ENCODE measurements at regions not wholly inside any gene's neighbourhood (a gene's known extent, or its start where the extent isn't known, plus 50 kb on each side); places are given as distances from the start of the nearest gene placed in this dataset.

- peak; percentile 27 for DNase-seq (ENCODE audit: low read depth)
These were observed 652.3 kb upstream of the FTMT start for GRCh38 chr5:121199216-121199999.

DNA sequence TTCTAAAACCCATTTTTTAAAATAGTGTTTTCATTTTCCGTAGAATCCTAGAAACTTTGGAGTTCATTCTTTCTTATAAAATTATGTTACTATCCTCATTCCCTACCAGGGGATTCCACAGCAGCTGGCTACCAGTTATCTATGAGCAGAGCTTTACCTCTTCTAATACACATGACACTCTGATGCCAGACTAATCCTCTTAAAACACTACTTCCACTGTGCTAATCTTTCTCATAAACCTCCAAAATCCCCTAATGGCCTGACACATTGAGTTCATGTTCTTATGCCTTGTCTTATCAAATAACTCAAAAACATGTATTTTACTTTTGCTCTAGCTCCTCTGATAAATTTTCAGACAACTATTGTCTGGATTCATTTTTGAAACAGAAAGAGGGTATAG lies 633.6 kb upstream of the FTMT start:
- DNase-seq (ENCODE audit: low read depth) = no peak

DNA sequence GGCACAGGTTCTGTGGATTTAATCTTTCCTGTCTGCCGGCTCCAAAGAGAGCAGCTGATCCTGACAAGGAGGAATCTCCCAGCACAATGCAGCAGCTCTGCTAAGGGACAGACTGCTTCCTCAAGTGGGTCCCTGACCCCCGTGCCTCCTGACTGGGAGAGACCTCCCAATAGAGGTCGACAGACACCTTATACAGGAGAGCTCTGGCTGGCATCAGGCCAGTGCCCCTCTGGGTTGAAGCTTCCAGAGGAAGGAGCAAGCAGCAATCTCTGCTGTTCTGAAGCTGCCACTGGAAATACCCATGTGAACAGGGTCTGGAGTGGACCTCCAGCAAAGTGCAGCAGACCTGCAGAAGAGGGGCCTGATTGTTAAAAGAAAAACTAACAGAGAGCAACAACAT lies 630.2 kb upstream of the FTMT start:
- no peak for DNase-seq (ENCODE audit: low read depth)

DNA sequence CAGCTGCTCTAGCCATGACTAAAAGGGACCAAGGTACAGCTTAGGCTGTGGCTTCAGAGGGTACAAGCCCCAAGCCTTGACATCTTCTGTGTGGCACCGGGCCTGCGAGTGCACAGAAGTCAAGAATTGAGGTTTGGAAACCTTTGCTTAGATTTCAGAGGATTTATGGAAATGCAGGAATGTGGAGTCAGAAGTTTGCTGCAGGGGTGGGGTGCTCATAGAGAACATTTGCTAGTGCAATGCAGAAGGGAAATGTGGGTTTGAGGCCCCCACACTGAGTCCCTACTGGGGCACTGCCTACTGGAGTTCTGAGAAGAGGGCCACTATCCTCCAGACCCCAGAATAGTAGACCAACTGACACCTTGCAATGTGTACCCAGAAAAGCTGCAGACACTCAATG lies 624.9 kb upstream of the FTMT start:
- DNase-seq (ENCODE audit: low read depth) = no peak

- no peak for DNase-seq (ENCODE audit: low read depth)
These were observed 611.7 kb upstream of the FTMT start for GRCh38 chr5:121239951-121240350.

GRCh38 chr5:121246971-121247370 lies 604.7 kb upstream of the FTMT start:
- no peak for DNase-seq (ENCODE audit: low read depth)

GRCh38 chr5:121251954-121252353 lies 599.7 kb upstream of the FTMT start:
- DNase-seq (ENCODE audit: low read depth) = peak; percentile 38

GRCh38 chr5:121257621-121258020 lies 594.1 kb upstream of the FTMT start:
- DNase-seq (ENCODE audit: low read depth) = no peak

- DNase-seq (ENCODE audit: low read depth) = no peak
These were observed 588.2 kb upstream of the FTMT start for GRCh38 chr5:121263456-121263855.

DNA sequence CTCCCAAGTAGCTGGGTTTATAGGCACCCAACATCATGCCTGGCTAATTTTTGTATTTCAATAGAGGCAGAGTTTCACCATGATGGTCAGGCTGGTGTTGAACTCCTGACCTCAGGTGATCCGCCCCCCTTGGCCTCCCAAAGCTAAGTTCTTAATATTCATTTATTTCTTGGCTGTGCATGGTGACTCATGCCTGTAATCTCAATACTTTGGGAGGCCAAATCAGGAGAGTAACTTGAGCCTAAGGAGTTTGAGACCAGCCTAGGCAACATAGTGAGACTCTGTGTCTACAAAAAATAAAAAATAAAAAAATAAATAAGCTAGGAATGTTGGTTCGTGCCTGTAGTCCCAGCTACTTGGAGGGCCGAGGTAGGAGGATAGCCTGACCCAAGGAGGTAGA lies 587.1 kb upstream of the FTMT start:
- no peak for DNase-seq (ENCODE audit: low read depth)

DNA sequence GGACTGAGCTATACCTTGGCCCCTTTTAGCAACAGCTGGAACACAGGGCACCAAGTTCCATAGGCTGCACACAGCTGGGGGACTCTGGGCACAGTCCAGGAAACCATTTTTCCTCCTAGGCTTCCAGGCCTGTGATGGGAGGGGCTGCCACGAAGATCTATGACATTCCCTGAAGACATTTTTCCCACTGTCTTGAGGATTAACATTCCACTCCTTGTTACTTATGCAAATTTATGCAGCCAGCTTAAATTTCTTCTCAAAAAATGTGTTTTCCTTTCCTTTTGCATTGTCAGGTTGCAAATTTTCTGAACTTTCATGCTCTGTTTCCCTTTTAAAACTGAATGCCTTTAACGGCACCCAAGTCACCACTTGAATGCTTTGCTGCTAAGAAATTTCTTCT lies 580.1 kb upstream of the FTMT start:
- DNase-seq (ENCODE audit: low read depth) = no peak

DNA sequence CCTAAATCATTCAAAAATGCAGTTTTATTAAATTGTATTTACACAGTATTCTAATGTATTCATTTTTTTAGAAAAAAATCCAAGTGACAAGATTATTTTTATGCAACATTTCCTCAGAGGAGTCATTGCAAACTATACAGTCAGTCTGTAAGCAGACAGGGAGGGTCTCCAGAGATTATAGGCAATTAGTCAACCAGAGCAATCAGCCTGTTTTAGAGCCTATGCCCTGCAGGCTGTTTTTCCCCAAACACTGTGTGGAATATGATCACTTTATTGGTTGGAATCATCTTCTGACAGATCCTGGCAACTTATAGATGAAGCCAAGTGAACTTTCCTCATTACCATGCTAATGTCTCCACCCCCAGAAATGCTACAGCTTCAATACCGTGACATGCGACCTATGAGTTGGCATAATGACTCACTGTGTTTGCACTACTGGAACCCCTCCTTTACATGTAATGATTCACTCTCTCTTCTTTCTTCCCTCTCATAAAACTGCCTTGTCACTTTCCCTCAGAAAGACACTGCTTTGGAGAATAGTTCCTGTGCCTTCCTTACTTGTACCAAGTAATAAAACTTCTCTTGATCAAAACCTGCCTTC lies 577.7 kb upstream of the FTMT start:
- peak; percentile 76 for DNase-seq (ENCODE audit: low read depth)

- no peak for DNase-seq (ENCODE audit: low read depth)
These were observed 571.9 kb upstream of the FTMT start for GRCh38 chr5:121279801-121280200.

- DNase-seq (ENCODE audit: low read depth) = no peak
These were observed 565.7 kb upstream of the FTMT start for GRCh38 chr5:121285801-121286521.

GRCh38 chr5:121288781-121289180 lies 562.9 kb upstream of the FTMT start:
- DNase-seq (ENCODE audit: low read depth) = no peak

DNA sequence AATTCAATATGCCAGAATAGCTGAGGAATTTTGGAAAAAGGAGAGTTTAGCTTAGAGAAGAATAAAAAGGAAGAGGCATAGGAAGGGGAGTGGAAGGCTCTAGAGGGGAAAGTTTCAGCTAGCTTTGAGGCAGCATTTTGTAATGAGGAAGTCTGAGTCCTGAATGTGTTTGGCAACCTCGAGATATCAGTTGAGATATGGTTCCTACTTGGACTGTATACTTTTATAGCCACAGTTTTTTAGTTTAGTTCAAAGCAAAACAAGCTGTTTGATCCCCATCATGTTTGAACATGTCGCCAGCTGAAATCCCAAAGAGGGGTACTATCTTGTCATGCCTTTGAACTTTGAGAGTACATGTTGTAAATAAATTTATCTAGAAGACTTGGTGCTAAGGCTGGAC lies 559.0 kb upstream of the FTMT start:
- DNase-seq (ENCODE audit: low read depth) = no peak

DNA sequence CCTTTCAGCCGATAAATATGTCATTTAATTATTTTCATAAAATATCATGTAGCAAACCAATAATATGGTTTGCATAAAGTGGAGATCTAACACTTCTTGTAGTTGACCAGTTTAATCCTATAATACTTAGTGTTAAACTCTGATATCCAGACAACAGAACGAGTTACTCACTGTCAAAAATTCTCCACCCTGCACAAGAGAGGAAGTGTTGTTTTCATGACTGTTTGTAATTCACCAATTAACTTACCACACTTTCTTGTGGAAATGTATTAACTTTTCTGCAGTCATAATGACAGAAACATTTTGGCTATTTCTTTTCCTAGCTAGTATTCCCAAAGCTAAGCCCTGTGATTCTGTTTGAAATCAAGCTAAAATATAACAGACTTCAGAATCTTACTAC lies 555.3 kb upstream of the FTMT start:
- DNase-seq (ENCODE audit: low read depth) = no peak

DNA sequence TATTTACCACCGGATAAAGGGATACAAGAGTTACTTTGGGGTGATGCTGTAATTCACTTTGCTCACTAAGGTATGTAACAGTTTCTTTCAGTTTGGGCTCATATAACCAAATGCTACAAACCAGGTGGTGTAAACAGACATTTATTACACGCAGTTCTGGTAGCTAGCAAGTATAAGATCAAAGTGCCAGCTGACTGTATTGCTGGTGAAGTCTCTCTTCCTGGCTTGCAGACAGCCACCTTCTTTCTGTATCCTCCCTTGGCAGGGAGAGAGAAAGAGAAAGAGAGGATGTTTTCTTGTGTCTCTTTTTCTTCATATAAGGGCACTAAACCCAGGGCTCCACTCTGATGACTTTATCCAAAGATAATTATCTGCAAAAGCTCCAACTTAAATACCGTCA lies 552.5 kb upstream of the FTMT start:
- DNase-seq (ENCODE audit: low read depth) = no peak

DNA sequence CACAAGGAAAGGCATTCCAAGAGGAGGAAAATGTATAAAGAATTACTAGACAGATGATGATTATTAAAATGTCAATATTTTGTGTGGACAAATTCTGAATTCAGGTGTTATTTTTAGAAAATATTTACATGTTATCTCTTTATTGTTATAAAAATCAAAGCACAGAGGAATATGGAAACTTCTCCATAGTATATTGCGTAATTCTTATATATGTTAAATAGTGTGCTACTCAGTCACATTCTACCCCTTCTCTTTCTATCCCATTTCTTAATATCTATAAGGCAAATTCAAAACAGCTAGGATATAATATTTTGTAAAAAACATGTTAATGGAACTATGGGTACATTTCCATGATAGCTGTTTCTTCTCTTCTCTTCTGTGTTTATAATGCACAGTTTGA lies 546.8 kb upstream of the FTMT start:
- DNase-seq (ENCODE audit: low read depth) = no peak

DNA sequence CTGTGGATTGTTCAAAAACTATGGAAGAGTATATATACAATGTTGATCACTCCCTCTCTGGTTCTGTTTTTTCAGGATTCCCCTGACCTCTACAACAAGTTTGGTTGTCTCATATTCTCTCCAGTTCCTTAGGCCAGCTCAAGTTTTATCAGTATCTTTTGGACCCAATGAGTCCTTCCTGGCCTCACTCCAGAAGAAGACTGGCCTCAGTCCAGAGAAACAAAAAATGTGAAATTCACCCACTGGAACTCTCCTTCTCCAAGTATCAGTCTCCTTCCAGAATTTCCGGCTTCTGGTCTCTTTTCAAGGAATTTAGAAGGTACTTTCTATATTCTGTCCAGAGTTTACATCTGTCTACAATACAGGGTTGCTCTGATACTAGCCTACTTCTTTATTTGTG lies 537.8 kb upstream of the FTMT start:
- DNase-seq (ENCODE audit: low read depth) = no peak

DNA sequence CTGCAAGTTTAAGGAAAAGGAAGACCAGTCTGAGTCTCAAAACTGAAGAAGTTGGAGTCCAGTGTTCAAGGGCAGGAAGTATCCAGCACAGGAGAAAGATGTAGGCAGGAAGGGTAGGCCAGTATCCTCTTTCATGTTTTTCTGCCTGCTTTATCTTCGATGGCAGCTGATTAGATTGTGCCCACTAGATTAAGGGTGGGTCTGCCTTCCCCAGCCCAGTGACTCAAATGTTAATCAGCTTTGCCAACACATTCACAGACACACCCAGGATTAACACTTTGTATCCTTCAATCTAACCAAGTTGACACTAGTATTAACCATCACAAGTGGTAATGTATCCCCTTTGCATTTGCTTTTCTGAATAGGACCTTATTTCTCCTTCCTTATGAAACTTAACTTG lies 535.9 kb upstream of the FTMT start:
- no peak for DNase-seq (ENCODE audit: low read depth)

GRCh38 chr5:121319292-121319691 lies 532.4 kb upstream of the FTMT start:
- DNase-seq (ENCODE audit: low read depth) = no peak

GRCh38 chr5:121325930-121326329 lies 525.8 kb upstream of the FTMT start:
- DNase-seq (ENCODE audit: low read depth) = no peak
